ENCODE measurements at regions not wholly inside any gene's neighbourhood (a gene's known extent, or its start where the extent isn't known, plus 50 kb on each side); places are given as distances from the start of the nearest gene placed in this dataset.

DNA sequence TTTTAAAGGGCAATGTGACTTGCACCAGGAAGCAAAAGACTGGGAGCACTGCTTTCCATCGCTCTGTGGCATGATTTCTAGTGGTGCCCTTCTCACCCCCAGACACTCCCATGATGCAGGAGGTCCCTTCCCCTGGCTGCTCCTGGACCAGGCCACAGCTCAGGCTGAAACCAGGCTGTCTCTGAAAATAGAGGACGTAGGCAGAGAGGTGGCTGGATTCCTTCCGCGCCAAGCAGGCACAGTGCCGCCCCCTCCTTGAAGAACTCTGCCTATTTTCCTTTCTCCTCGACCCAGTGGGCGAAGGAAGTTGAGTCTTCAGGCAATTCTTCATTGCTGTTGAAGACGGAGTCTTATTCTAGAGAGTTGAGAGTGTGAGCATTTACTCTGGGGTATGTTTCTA, 489.4 kb upstream of the TBL1XR1 start:
- Histone ChIP-seq H3K9me3 (no peaks in the 10 kb centered on the region), H3K36me3 (ENCODE audit: insufficient read depth in 1 of 2, low read depth in 1 of 2) (no peaks in the 10 kb centered on the region), H3K4me1 (no peaks in the 10 kb centered on the region), H3K27ac (no peak overlapping the region), H3K4me3 (no peak overlapping the region), H3K27me3 (ENCODE audit: insufficient read depth in 3 of 3, low read length in 2 of 3) (no peaks in the 10 kb centered on the region)
- intact Hi-C loops (cut with DNase I): no loop called here
- TF ChIP-seq, protein P1, sequence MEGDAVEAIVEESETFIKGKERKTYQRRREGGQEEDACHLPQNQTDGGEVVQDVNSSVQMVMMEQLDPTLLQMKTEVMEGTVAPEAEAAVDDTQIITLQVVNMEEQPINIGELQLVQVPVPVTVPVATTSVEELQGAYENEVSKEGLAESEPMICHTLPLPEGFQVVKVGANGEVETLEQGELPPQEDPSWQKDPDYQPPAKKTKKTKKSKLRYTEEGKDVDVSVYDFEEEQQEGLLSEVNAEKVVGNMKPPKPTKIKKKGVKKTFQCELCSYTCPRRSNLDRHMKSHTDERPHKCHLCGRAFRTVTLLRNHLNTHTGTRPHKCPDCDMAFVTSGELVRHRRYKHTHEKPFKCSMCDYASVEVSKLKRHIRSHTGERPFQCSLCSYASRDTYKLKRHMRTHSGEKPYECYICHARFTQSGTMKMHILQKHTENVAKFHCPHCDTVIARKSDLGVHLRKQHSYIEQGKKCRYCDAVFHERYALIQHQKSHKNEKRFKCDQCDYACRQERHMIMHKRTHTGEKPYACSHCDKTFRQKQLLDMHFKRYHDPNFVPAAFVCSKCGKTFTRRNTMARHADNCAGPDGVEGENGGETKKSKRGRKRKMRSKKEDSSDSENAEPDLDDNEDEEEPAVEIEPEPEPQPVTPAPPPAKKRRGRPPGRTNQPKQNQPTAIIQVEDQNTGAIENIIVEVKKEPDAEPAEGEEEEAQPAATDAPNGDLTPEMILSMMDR (IDR thresholded peaks at IDR 0.05): no peak
- no peak for DNase-seq
- ATAC-seq: no peak
- 94 to 97% (median 95%) methylated on average over 8 of the region's 8 CpGs for WGBS, 3 donors

DNA sequence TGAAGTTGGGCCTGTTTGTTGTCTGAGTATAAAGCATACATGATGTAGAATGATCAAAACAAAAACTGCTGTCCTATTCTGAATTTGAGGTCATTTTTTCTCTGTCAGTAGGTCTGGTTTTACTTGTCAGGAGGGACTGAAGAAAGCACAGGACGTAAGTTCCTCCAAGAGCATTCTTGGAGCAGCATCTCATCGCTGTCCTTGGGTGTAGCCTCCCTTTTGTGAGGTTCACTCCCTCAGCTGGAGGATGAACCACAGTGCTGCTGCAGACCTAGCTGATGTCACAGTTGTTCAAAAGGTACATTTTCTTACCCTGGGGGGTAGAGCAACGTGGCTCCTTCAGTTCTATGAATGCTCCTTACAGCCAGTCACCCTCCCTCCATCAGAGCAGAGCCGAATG, 490.0 kb upstream of the TBL1XR1 start:
- intact Hi-C loops (cut with DNase I): no loop called here
- DNase-seq: no peak
- no peaks in the 10 kb centered on the region for H3K27me3 ChIP-seq (ENCODE audit: insufficient read depth in 3 of 3, low read length in 2 of 3)

DNA sequence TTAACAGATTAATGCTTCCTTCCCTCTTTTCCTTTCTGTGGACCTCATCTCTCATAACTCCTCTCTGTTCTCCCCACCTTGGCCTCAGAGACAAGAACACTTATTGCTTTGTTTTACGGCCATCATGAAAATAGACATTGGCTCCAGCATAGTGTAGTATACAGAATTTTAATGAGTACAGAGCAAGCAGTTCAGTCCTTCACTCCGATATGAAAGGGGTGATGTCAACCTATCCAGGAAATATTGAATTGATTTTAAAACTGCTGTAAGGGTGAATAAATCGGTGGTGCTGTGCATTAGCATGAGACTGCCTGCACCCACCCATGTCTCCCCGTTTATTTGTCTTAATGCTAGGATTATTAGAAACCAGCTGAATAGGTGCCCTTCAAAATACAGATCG, 490.9 kb upstream of the TBL1XR1 start:
- Histone ChIP-seq H3K9me3 (no peaks in the 10 kb centered on the region), H3K27me3 (ENCODE audit: insufficient read depth in 3 of 3, low read length in 2 of 3) (no peaks in the 10 kb centered on the region), H3K4me3 (no peak overlapping the region), H3K4me1 (no peaks in the 10 kb centered on the region), H3K36me3 (ENCODE audit: insufficient read depth in 1 of 2, low read depth in 1 of 2) (no peaks in the 10 kb centered on the region), H3K27ac (no peak overlapping the region)
- TF ChIP-seq, protein P1 (IDR thresholded peaks at IDR 0.05): no peak
- ATAC-seq: no peak
- WGBS, 3 donors: 93 to 96% (median 95%) methylated on average over 5 of the region's 5 CpGs
- intact Hi-C loops (cut with DNase I): no loop called here
- DNase-seq: no peak

More for the DNA sequence above, 490.0 kb upstream of the TBL1XR1 start:
- Histone ChIP-seq H3K4me3 (no peak overlapping the region), H3K27ac (no peak overlapping the region), H3K9me3 (no peaks in the 10 kb centered on the region), H3K4me1 (no peaks in the 10 kb centered on the region), H3K36me3 (ENCODE audit: insufficient read depth in 1 of 2, low read depth in 1 of 2) (no peaks in the 10 kb centered on the region)
- TF ChIP-seq, protein P1 (IDR thresholded peaks at IDR 0.05): no peak
- 87 to 89% (median 88%) methylated on average over 4 of the region's 4 CpGs for WGBS, 3 donors
- no peak for ATAC-seq

DNA sequence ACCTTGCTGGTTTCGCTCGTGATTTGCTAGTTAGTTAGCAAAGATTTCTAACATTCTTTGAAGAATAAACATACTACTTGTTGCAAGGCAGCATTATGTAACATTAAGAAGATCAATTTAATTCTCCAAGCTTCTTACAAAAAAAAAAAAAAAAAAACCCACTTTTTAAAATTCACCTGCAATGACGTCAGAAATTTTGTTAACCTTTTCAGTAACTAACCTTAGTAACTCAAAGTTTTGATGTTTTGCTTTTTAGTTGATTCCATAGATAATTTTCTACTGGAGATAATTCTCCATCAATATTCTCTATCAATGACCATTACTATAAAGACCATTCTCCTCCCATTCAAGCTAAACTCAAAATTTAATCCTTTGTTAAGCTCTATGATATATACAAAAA, 491.8 kb upstream of the TBL1XR1 start:
- WGBS, 3 donors: 90 to 98% (median 93%) methylated on average over 3 of the region's 3 CpGs
- TF ChIP-seq, protein P1 (IDR thresholded peaks at IDR 0.05): no peak
- no peak for ATAC-seq

DNA sequence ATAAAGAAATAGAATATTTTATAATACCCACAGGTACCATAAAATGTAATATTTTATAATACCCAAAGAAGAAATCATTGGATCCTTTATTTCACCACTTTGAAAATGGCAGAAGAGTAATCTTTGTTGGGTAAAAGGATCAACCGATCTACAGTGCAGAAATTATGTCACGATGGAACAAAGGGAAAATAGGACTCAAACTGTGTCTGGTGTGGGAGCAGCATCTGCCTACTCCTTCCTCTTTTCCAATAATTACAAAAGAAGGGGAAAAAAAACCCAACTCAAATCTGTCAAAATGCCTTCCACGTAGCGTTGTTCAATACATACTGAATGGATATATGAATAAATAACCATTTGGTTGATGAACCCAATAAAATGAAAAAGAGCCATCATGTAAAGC, 492.6 kb upstream of the TBL1XR1 start:
- ATAC-seq: no peak

More for the DNA sequence above, 491.8 kb upstream of the TBL1XR1 start:
- intact Hi-C loops (cut with DNase I): no loop called here
- Histone ChIP-seq H3K27me3 (ENCODE audit: insufficient read depth in 3 of 3, low read length in 2 of 3) (no peaks in the 10 kb centered on the region), H3K9me3 (no peaks in the 10 kb centered on the region), H3K4me3 (no peak overlapping the region), H3K4me1 (no peaks in the 10 kb centered on the region), H3K36me3 (ENCODE audit: insufficient read depth in 1 of 2, low read depth in 1 of 2) (no peaks in the 10 kb centered on the region), H3K27ac (no peak overlapping the region)
- DNase-seq: no peak

More for the DNA sequence above, 492.6 kb upstream of the TBL1XR1 start:
- 91 to 95% (median 94%) methylated on average over 4 of the region's 4 CpGs for WGBS, 3 donors
- DNase-seq: no peak
- H3K4me1 ChIP-seq: no peaks in the 10 kb centered on the region
- H3K4me3 ChIP-seq: no peak overlapping the region
- H3K9me3 ChIP-seq: no peaks in the 10 kb centered on the region
- TF ChIP-seq, protein P1 (IDR thresholded peaks at IDR 0.05): no peak
- no peak overlapping the region for H3K27ac ChIP-seq
- intact Hi-C loops (cut with DNase I): no loop called here
- H3K27me3 ChIP-seq (ENCODE audit: insufficient read depth in 3 of 3, low read length in 2 of 3): no peaks in the 10 kb centered on the region
- H3K36me3 ChIP-seq (ENCODE audit: insufficient read depth in 1 of 2, low read depth in 1 of 2): no peaks in the 10 kb centered on the region
